ENCODE measurements at regions not wholly inside any gene's neighbourhood (a gene's known extent, or its start where the extent isn't known, plus 50 kb on each side); places are given as distances from the start of the nearest gene placed in this dataset.

GRCh38 chr21:23374155-23374554 is 2233.1 kb downstream of the MRPL39 start:
- no peak overlapping the region for H3K27ac ChIP-seq (ENCODE audit: low read length)
- TF ChIP-seq EZH2 (IDR thresholded peaks at IDR 0.05; ENCODE audit: borderline replicate concordance, low read depth, low read length, severe bottlenecking) (no peak), CTCF (IDR thresholded peaks at IDR 0.05; ENCODE audit: borderline replicate concordance, extremely low read depth, low read length, poor library complexity, severe bottlenecking) (no peak)
- no peaks in the 10 kb centered on the region for H3K9me3 ChIP-seq (ENCODE audit: insufficient read depth, low read length, severe bottlenecking)
- no peaks in the 10 kb centered on the region for H4K20me1 ChIP-seq (ENCODE audit: insufficient read depth, low read length)
- H3K4me3 ChIP-seq (ENCODE audit: low read depth in 1 of 2, low read length in 2 of 2) = no peak overlapping the region
- ATAC-seq (ENCODE audit: insufficient read depth, low read depth) (no peak), DNase-seq (no peak)
- H3K4me1 ChIP-seq (ENCODE audit: insufficient read depth, low read length) = no peaks in the 10 kb centered on the region
- H2AFZ ChIP-seq (ENCODE audit: low read depth, low read length) = no peak overlapping the region
- no peaks in the 10 kb centered on the region for H3K79me2 ChIP-seq (ENCODE audit: insufficient read depth, low read length)
- H3K4me2 ChIP-seq (ENCODE audit: insufficient read depth, low read length) = no peak overlapping the region
- no peak overlapping the region for H3K9ac ChIP-seq (ENCODE audit: low read depth, low read length)
- H3K27me3 ChIP-seq (ENCODE audit: insufficient read depth, low read length, poor library complexity) = no peaks in the 10 kb centered on the region
- H3K36me3 ChIP-seq (ENCODE audit: insufficient read depth, low read length) = no peaks in the 10 kb centered on the region

GRCh38 chr21:23356905-23357304 is 2250.4 kb downstream of the MRPL39 start:
- no peak overlapping the region for H2AFZ ChIP-seq (ENCODE audit: low read depth, low read length)
- ATAC-seq (ENCODE audit: insufficient read depth, low read depth) = no peak
- H3K9ac ChIP-seq (ENCODE audit: low read depth, low read length) = no peak overlapping the region
- H3K4me3 ChIP-seq (ENCODE audit: low read depth in 1 of 2, low read length in 2 of 2) = no peak overlapping the region
- no peak overlapping the region for H3K27ac ChIP-seq (ENCODE audit: low read length)
- H3K27me3 ChIP-seq (ENCODE audit: insufficient read depth, low read length, poor library complexity) = no peaks in the 10 kb centered on the region
- no peaks in the 10 kb centered on the region for H3K36me3 ChIP-seq (ENCODE audit: insufficient read depth, low read length)
- H3K9me3 ChIP-seq (ENCODE audit: insufficient read depth, low read length, severe bottlenecking) = no peaks in the 10 kb centered on the region
- no peak for TF ChIP-seq EZH2 (IDR thresholded peaks at IDR 0.05; ENCODE audit: borderline replicate concordance, low read depth, low read length, severe bottlenecking)
- no peak for TF ChIP-seq CTCF (IDR thresholded peaks at IDR 0.05; ENCODE audit: borderline replicate concordance, extremely low read depth, low read length, poor library complexity, severe bottlenecking)
- no peaks in the 10 kb centered on the region for H3K79me2 ChIP-seq (ENCODE audit: insufficient read depth, low read length)
- H4K20me1 ChIP-seq (ENCODE audit: insufficient read depth, low read length) = no peaks in the 10 kb centered on the region
- DNase-seq = no peak
- H3K4me1 ChIP-seq (ENCODE audit: insufficient read depth, low read length) = no peaks in the 10 kb centered on the region
- H3K4me2 ChIP-seq (ENCODE audit: insufficient read depth, low read length) = no peak overlapping the region

- H3K4me2 ChIP-seq (ENCODE audit: insufficient read depth, low read length) = no peak overlapping the region
- ATAC-seq (ENCODE audit: insufficient read depth, low read depth) (no peak), DNase-seq (no peak)
- H3K9me3 ChIP-seq (ENCODE audit: insufficient read depth, low read length, severe bottlenecking) = no peaks in the 10 kb centered on the region
- no peaks in the 10 kb centered on the region for H3K4me1 ChIP-seq (ENCODE audit: insufficient read depth, low read length)
- H3K79me2 ChIP-seq (ENCODE audit: insufficient read depth, low read length) = no peaks in the 10 kb centered on the region
- TF ChIP-seq EZH2 (IDR thresholded peaks at IDR 0.05; ENCODE audit: borderline replicate concordance, low read depth, low read length, severe bottlenecking) (no peak), CTCF (IDR thresholded peaks at IDR 0.05; ENCODE audit: borderline replicate concordance, extremely low read depth, low read length, poor library complexity, severe bottlenecking) (no peak)
- no peaks in the 10 kb centered on the region for H3K27me3 ChIP-seq (ENCODE audit: insufficient read depth, low read length, poor library complexity)
- no peak overlapping the region for H3K4me3 ChIP-seq (ENCODE audit: low read depth in 1 of 2, low read length in 2 of 2)
- H2AFZ ChIP-seq (ENCODE audit: low read depth, low read length) = no peak overlapping the region
- H4K20me1 ChIP-seq (ENCODE audit: insufficient read depth, low read length) = no peaks in the 10 kb centered on the region
- H3K36me3 ChIP-seq (ENCODE audit: insufficient read depth, low read length) = no peaks in the 10 kb centered on the region
- no peak overlapping the region for H3K9ac ChIP-seq (ENCODE audit: low read depth, low read length)
- no peak overlapping the region for H3K27ac ChIP-seq (ENCODE audit: low read length)
Observed at GRCh38 chr21:23316190-23316589, 2291.1 kb downstream of the MRPL39 start.

GRCh38 chr21:23308741-23309140 is 2298.5 kb downstream of the MRPL39 start:
- Histone ChIP-seq H3K4me3 (ENCODE audit: low read depth in 1 of 2, low read length in 2 of 2) (no peak overlapping the region), H3K36me3 (ENCODE audit: insufficient read depth, low read length) (no peaks in the 10 kb centered on the region), H3K4me1 (ENCODE audit: insufficient read depth, low read length) (no peaks in the 10 kb centered on the region), H3K9ac (ENCODE audit: low read depth, low read length) (no peak overlapping the region), H4K20me1 (ENCODE audit: insufficient read depth, low read length) (no peaks in the 10 kb centered on the region), H3K27me3 (ENCODE audit: insufficient read depth, low read length, poor library complexity) (no peaks in the 10 kb centered on the region), H3K79me2 (ENCODE audit: insufficient read depth, low read length) (no peaks in the 10 kb centered on the region), H3K4me2 (ENCODE audit: insufficient read depth, low read length) (no peak overlapping the region), H3K27ac (ENCODE audit: low read length) (no peak overlapping the region), H3K9me3 (ENCODE audit: insufficient read depth, low read length, severe bottlenecking) (no peaks in the 10 kb centered on the region), H2AFZ (ENCODE audit: low read depth, low read length) (no peak overlapping the region)
- DNase-seq (no peak), ATAC-seq (ENCODE audit: insufficient read depth, low read depth) (no peak)
- TF ChIP-seq EZH2 (IDR thresholded peaks at IDR 0.05; ENCODE audit: borderline replicate concordance, low read depth, low read length, severe bottlenecking) = no peak
- TF ChIP-seq CTCF (IDR thresholded peaks at IDR 0.05; ENCODE audit: borderline replicate concordance, extremely low read depth, low read length, poor library complexity, severe bottlenecking) = no peak

All from DND-41 (cell line).